GM12878 (cell line): ENCODE measurements at regions not wholly inside any gene's neighbourhood (a gene's known extent, or its start where the extent isn't known, plus 50 kb on each side); places are given as distances from the start of the nearest gene placed in this dataset.

ENCODE experiments used
- ATAC-seq: fragments of 200-7000 bp; cut with Tn5 transposase; 3 replicates; pipeline ENCODE4 v1.9.1; 2020; ENCODE audit warnings: mild to moderate bottlenecking, moderate library complexity
- BruUV-seq: library from RNA; stranded (reverse); fragments of 400-500 nt; replicated peaks from 2 replicates; lab custom pipeline; 2021; lab: Mats Ljungman, UMichigan
- CTCF ChIA-PET: fragments of 300-600 bp; sonication (Branson Sonifier 250); formaldehyde crosslinking; extraction: SDS; loops from one replicate; lab custom pipeline; 2021; ENCODE audit warnings: inconsistent platforms; lab: Yijun Ruan, JAX
- POLR2A ChIA-PET: fragments of 350-600 bp; formaldehyde crosslinking; extraction: SDS; loops from one replicate; lab custom pipeline; 2021; ENCODE audit warnings: inconsistent platforms; lab: Charles Lee
- RAD21 ChIA-PET: fragments of 300-600 bp; sonication (Branson Sonifier 250); formaldehyde crosslinking; loops from one replicate; lab custom pipeline; 2023; ENCODE audit warnings: antibody characterized with exemption; ENCODE audit not compliant: unreplicated experiment; lab: Charles Lee
- SMC1A ChIA-PET: fragments of 300-600 bp; sonication (Branson Sonifier 250); formaldehyde crosslinking; loops from one replicate; lab custom pipeline; 2023; ENCODE audit not compliant: unreplicated experiment, uncharacterized antibody; lab: Charles Lee
- DNase-seq: peaks from one replicate; pipeline ENCODE4 v3.0.0-alpha.2; 2011; ENCODE audit warnings: low read depth, low spot score
- FAIRE-seq: peaks from 3 replicates; lab custom pipeline; 2011; peaks lifted over from hg19 to GRCh38; lab: Jason Lieb, UNC
- H2AFZ ChIP-seq: 2 replicates; pipeline ENCODE4 v1.6.0; 2011; ENCODE audit warnings: low read depth, low read length, control low read depth; ENCODE audit not compliant: control insufficient read depth
- H3K27ac ChIP-seq: 2 replicates; pipeline ENCODE4 v1.5.1; 2011; ENCODE audit warnings: control low read depth; ENCODE audit not compliant: control insufficient read depth, insufficient read depth
- H3K27me3 ChIP-seq, 2 experiments: replicated peaks in 1 of 2; 2 replicates each; pipeline versions ENCODE4 v1.6.0 to v1.6.1; 2011; ENCODE audit warnings: low read length in 1 of 2; ENCODE audit not compliant: control insufficient read depth in 2 of 2, insufficient read depth in 2 of 2
- H3K36me3 ChIP-seq, 2 experiments: 2 replicates each; pipeline ENCODE4 v1.5.1; 2011; ENCODE audit warnings: low read length in 1 of 2; ENCODE audit not compliant: control insufficient read depth in 2 of 2, insufficient read depth in 2 of 2
- H3K4me1 ChIP-seq: 2 replicates; pipeline ENCODE4 v1.6.1; 2011; ENCODE audit warnings: mild to moderate bottlenecking, low read length, moderate library complexity, mixed read lengths; ENCODE audit not compliant: control insufficient read depth, insufficient read depth
- H3K4me2 ChIP-seq: 2 replicates; pipeline ENCODE4 v1.6.0; 2011; ENCODE audit warnings: control low read depth; ENCODE audit not compliant: control insufficient read depth, insufficient read depth
- H3K4me3 ChIP-seq: fragments of 200-600 bp; sonication (generic); 2 replicates; pipeline ENCODE4 v1.5.1; 2016
- H3K79me2 ChIP-seq: 2 replicates; pipeline ENCODE4 v1.6.0; 2011; ENCODE audit warnings: low read length; ENCODE audit not compliant: control insufficient read depth, insufficient read depth
- H3K9ac ChIP-seq: 2 replicates; pipeline ENCODE4 v1.8.0; 2011; ENCODE audit warnings: low read length, control low read depth, mixed read lengths; ENCODE audit not compliant: control insufficient read depth, insufficient read depth
- H3K9me3 ChIP-seq: replicated peaks from 3 replicates; pipeline ENCODE4 v1.5.1; 2011; ENCODE audit warnings: mild to moderate bottlenecking, low read length; ENCODE audit not compliant: control insufficient read depth, insufficient read depth
- H4K20me1 ChIP-seq: 2 replicates; pipeline ENCODE4 v1.6.0; 2011; ENCODE audit not compliant: control insufficient read depth, insufficient read depth
- JUNB ChIP-seq: IDR thresholded peaks from 2 replicates; pipeline ENCODE4 v1.6.1; 2016; ENCODE audit warnings: antibody characterized with exemption, mild to moderate bottlenecking
- MXI1 ChIP-seq: fragments of 150-350 bp; IDR thresholded peaks from 2 replicates; pipeline ENCODE4 v1.6.1; 2011; ENCODE audit warnings: low read depth, mild to moderate bottlenecking, inconsistent platforms, low read length, improper control_type of control experiment
- NR2C1 ChIP-seq: fragments of 450-650 bp; IDR thresholded peaks from 2 replicates; pipeline ENCODE4 v1.6.1; 2017; ENCODE audit warnings: antibody characterized with exemption, mild to moderate bottlenecking, moderate library complexity
- PAX5 ChIP-seq: IDR thresholded peaks from 2 replicates; pipeline ENCODE4 v1.6.1; 2011; ENCODE audit warnings: low read depth, low read length, borderline replicate concordance
- RAD21 ChIP-seq: IDR thresholded peaks from 2 replicates; pipeline ENCODE4 v1.6.1; 2011; ENCODE audit warnings: mild to moderate bottlenecking, low read depth, low read length, moderate library complexity; ENCODE audit not compliant: insufficient read depth
- SREBF2 ChIP-seq: IDR thresholded peaks from 2 replicates; pipeline ENCODE4 v1.6.1; 2012; ENCODE audit warnings: mild to moderate bottlenecking, low read length
- WGBS: methylation state at CpG from one replicate; pipeline ENCODE4 v1.1.6; 2016; ENCODE audit warnings: low lambda C conversion rate; ENCODE audit not compliant: insufficient replicate concordance, insufficient coverage; ENCODE audit errors: missing lambda C conversion rate; 5-methylcytosine and 5-hydroxymethylcytosine counted together
- in situ Hi-C: fragments of 300-500 bp; cut with MboI; formaldehyde crosslinking; loops from 9 replicates; pipeline ENCODE4 v1.14.3; 2018; ENCODE audit warnings: mixed read lengths
- intact Hi-C: fragments of 100-400 bp; cut with micrococcal nuclease; formaldehyde crosslinking; loops from one replicate; pipeline ENCODE4 v1.14.2; 2022; ENCODE audit not compliant: unreplicated experiment
- TF ChIP-seq, protein P1 (sequence below): fragments of 450-650 bp; IDR thresholded peaks from 2 replicates; pipeline ENCODE4 v1.6.1; 2018; ENCODE audit warnings: borderline replicate concordance, mild to moderate bottlenecking; ENCODE audit not compliant: partially characterized antibody
- TF ChIP-seq, protein P2 (sequence below): fragments of 450-650 bp; formaldehyde crosslinking; IDR thresholded peaks from 2 replicates; pipeline ENCODE4 v1.4.0; 2020; ENCODE audit warnings: mild to moderate bottlenecking, moderate library complexity
- TF ChIP-seq, protein P3 (sequence below): fragments of 450-650 bp; IDR thresholded peaks from 2 replicates; pipeline ENCODE4 v1.6.1; 2016; ENCODE audit warnings: mild to moderate bottlenecking

DNA sequence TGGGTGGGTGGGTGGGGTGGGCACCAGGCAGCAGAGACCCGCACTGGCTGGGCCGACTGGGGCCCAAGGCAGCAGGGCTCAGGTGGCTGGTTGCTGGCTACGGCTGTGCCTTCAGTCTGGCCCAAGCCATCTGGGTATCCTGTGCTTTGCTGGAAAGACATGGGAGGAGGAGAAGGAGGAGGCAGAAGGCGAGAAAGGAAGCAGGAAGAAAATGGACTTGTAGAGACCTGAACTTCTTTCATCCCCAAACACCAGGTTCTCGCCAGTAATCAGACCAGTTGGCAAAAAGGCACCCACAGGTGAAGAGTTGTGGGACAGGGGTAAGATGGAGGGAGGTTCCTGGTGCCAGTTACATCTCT is 78.8 kb downstream of the IGLL1 start:
- intact Hi-C loops, result no loop called here
- H3K79me2 ChIP-seq, result no peaks in the 10 kb centered on the region

More for the DNA sequence above, 78.8 kb downstream of the IGLL1 start:
- RAD21 ChIA-PET, result no interaction called here
- FAIRE-seq (no peak), ATAC-seq (no peak), DNase-seq (no peak)
- Histone ChIP-seq H3K9ac (no peak overlapping the region), H2AFZ (no peak overlapping the region), H4K20me1 (no peaks in the 10 kb centered on the region), H3K9me3 (no peaks in the 10 kb centered on the region), H3K4me1 (no peaks in the 10 kb centered on the region), H3K27me3 (no peaks in the 10 kb centered on the region; a peak in 1 of 4 replicates), H3K36me3 (no peaks in the 10 kb centered on the region), H3K4me3 (no peak overlapping the region), H3K27ac (no peak overlapping the region), H3K4me2 (no peak overlapping the region)
- POLR2A ChIA-PET, result no interaction called here
- SMC1A ChIA-PET, result no interaction called here
- CTCF ChIA-PET, result no interaction called here
- BruUV-seq, result no TSS peak
- in situ Hi-C loops, result no loop called here
- 32% methylated on average over 3 of the region's 5 CpGs for WGBS
- TF ChIP-seq RAD21 (no peak), MXI1 (no peak), JUNB (no peak), NR2C1 (no peak), SREBF2 (no peak), PAX5 (no peak)
- TF ChIP-seq, protein P1, sequence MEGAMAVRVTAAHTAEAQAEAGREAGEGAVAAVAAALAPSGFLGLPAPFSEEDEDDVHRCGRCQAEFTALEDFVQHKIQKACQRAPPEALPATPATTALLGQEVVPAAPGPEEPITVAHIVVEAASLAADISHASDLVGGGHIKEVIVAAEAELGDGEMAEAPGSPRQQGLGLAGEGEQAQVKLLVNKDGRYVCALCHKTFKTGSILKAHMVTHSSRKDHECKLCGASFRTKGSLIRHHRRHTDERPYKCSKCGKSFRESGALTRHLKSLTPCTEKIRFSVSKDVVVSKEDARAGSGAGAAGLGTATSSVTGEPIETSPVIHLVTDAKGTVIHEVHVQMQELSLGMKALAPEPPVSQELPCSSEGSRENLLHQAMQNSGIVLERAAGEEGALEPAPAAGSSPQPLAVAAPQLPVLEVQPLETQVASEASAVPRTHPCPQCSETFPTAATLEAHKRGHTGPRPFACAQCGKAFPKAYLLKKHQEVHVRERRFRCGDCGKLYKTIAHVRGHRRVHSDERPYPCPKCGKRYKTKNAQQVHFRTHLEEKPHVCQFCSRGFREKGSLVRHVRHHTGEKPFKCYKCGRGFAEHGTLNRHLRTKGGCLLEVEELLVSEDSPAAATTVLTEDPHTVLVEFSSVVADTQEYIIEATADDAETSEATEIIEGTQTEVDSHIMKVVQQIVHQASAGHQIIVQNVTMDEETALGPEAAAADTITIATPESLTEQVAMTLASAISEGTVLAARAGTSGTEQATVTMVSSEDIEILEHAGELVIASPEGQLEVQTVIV, result no peak
- TF ChIP-seq, protein P2, sequence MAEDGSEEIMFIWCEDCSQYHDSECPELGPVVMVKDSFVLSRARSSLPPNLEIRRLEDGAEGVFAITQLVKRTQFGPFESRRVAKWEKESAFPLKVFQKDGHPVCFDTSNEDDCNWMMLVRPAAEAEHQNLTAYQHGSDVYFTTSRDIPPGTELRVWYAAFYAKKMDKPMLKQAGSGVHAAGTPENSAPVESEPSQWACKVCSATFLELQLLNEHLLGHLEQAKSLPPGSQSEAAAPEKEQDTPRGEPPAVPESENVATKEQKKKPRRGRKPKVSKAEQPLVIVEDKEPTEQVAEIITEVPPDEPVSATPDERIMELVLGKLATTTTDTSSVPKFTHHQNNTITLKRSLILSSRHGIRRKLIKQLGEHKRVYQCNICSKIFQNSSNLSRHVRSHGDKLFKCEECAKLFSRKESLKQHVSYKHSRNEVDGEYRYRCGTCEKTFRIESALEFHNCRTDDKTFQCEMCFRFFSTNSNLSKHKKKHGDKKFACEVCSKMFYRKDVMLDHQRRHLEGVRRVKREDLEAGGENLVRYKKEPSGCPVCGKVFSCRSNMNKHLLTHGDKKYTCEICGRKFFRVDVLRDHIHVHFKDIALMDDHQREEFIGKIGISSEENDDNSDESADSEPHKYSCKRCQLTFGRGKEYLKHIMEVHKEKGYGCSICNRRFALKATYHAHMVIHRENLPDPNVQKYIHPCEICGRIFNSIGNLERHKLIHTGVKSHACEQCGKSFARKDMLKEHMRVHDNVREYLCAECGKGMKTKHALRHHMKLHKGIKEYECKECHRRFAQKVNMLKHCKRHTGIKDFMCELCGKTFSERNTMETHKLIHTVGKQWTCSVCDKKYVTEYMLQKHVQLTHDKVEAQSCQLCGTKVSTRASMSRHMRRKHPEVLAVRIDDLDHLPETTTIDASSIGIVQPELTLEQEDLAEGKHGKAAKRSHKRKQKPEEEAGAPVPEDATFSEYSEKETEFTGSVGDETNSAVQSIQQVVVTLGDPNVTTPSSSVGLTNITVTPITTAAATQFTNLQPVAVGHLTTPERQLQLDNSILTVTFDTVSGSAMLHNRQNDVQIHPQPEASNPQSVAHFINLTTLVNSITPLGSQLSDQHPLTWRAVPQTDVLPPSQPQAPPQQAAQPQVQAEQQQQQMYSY, result no peak
- TF ChIP-seq, protein P3, sequence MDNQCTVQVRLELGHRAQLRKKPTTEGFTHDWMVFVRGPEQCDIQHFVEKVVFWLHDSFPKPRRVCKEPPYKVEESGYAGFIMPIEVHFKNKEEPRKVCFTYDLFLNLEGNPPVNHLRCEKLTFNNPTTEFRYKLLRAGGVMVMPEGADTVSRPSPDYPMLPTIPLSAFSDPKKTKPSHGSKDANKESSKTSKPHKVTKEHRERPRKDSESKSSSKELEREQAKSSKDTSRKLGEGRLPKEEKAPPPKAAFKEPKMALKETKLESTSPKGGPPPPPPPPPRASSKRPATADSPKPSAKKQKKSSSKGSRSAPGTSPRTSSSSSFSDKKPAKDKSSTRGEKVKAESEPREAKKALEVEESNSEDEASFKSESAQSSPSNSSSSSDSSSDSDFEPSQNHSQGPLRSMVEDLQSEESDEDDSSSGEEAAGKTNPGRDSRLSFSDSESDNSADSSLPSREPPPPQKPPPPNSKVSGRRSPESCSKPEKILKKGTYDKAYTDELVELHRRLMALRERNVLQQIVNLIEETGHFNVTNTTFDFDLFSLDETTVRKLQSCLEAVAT, result no peak
